ENCODE measurements at regions not wholly inside any gene's neighbourhood (a gene's known extent, or its start where the extent isn't known, plus 50 kb on each side); places are given as distances from the start of the nearest gene placed in this dataset.

- H3K27ac ChIP-seq (ENCODE audit: low read depth in 2 of 2, low read length in 1 of 2): no peak overlapping the region
- no peak overlapping the region for H3K4me3 ChIP-seq (ENCODE audit: low read depth in 1 of 2, low read length in 2 of 2)
- no peaks in the 10 kb centered on the region for H3K27me3 ChIP-seq (ENCODE audit: control insufficient read depth in 1 of 2, insufficient read depth in 2 of 2, low read length in 2 of 2)
- no peaks in the 10 kb centered on the region for H3K4me1 ChIP-seq (ENCODE audit: control insufficient read depth in 2 of 2, insufficient read depth in 2 of 2, low read length in 1 of 2)
- no peaks in the 10 kb centered on the region for H3K36me3 ChIP-seq (ENCODE audit: control insufficient read depth in 2 of 2, insufficient read depth in 2 of 2, low read length in 1 of 2)
- no peaks in the 10 kb centered on the region for H3K9me3 ChIP-seq (ENCODE audit: control insufficient read depth in 2 of 2, insufficient read depth in 1 of 2, low read depth in 1 of 2, low read length in 1 of 2)
- WGBS, 2 donors: 25 to 38% methylated on average over 4 of the region's 4 CpGs
Measured at GRCh38 chr5:164012371-164012770, 507.0 kb downstream of the MAT2B start.

- Histone ChIP-seq H3K36me3 (ENCODE audit: control insufficient read depth in 2 of 2, insufficient read depth in 2 of 2, low read length in 1 of 2) (no peaks in the 10 kb centered on the region), H3K4me1 (ENCODE audit: control insufficient read depth in 2 of 2, insufficient read depth in 2 of 2, low read length in 1 of 2) (no peaks in the 10 kb centered on the region), H3K27ac (ENCODE audit: low read depth in 2 of 2, low read length in 1 of 2) (no peak overlapping the region), H3K27me3 (ENCODE audit: control insufficient read depth in 1 of 2, insufficient read depth in 2 of 2, low read length in 2 of 2) (no peaks in the 10 kb centered on the region), H3K9me3 (ENCODE audit: control insufficient read depth in 2 of 2, insufficient read depth in 1 of 2, low read depth in 1 of 2, low read length in 1 of 2) (no peaks in the 10 kb centered on the region), H3K4me3 (ENCODE audit: low read depth in 1 of 2, low read length in 2 of 2) (no peak overlapping the region)
- WGBS, 2 donors: 40 to 49% methylated on average over 6 of the region's 6 CpGs
Measured at GRCh38 chr5:164013077-164013670, 507.8 kb downstream of the MAT2B start.

DNA sequence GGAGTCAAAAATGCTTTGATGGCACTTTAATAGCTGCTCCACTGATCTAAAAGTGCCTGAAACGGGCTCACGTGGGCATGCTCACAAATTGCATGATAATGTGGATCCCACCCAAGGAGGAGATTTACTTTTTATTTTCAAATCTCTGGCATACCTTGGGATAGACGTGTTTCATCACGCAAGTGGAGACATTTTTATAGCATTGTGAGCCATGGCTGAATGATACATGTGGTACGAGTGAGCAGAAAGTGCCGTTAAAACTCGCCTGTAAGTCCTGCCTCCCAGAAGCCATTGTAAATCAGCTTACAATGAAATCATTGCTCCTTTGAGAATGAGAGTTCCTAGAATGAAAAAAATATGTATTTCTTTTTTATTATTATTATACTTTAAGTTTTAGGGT, 514.7 kb downstream of the MAT2B start:
- Histone ChIP-seq H3K27me3 (ENCODE audit: control insufficient read depth in 1 of 2, insufficient read depth in 2 of 2, low read length in 2 of 2) (no peaks in the 10 kb centered on the region), H3K4me3 (ENCODE audit: low read depth in 1 of 2, low read length in 2 of 2) (no peak overlapping the region), H3K9me3 (ENCODE audit: control insufficient read depth in 2 of 2, insufficient read depth in 1 of 2, low read depth in 1 of 2, low read length in 1 of 2) (no peaks in the 10 kb centered on the region), H3K27ac (ENCODE audit: low read depth in 2 of 2, low read length in 1 of 2) (no peak overlapping the region), H3K36me3 (ENCODE audit: control insufficient read depth in 2 of 2, insufficient read depth in 2 of 2, low read length in 1 of 2) (no peaks in the 10 kb centered on the region), H3K4me1 (ENCODE audit: control insufficient read depth in 2 of 2, insufficient read depth in 2 of 2, low read length in 1 of 2) (no peaks in the 10 kb centered on the region)
- WGBS, 2 donors: 62 to 76% methylated on average over 7 of the region's 7 CpGs

GRCh38 chr5:164027738-164028137, 522.3 kb downstream of the MAT2B start:
- no peaks in the 10 kb centered on the region for H3K4me1 ChIP-seq (ENCODE audit: control insufficient read depth in 2 of 2, insufficient read depth in 2 of 2, low read length in 1 of 2)
- H3K4me3 ChIP-seq (ENCODE audit: low read depth in 1 of 2, low read length in 2 of 2): no peak overlapping the region
- no peaks in the 10 kb centered on the region for H3K36me3 ChIP-seq (ENCODE audit: control insufficient read depth in 2 of 2, insufficient read depth in 2 of 2, low read length in 1 of 2)
- H3K27me3 ChIP-seq (ENCODE audit: control insufficient read depth in 1 of 2, insufficient read depth in 2 of 2, low read length in 2 of 2): no peaks in the 10 kb centered on the region
- 34 to 48% methylated on average over 2 of the region's 2 CpGs for WGBS, 2 donors
- no peaks in the 10 kb centered on the region for H3K9me3 ChIP-seq (ENCODE audit: control insufficient read depth in 2 of 2, insufficient read depth in 1 of 2, low read depth in 1 of 2, low read length in 1 of 2)
- H3K27ac ChIP-seq (ENCODE audit: low read depth in 2 of 2, low read length in 1 of 2): no peak overlapping the region

GRCh38 chr5:164038128-164038783, 532.8 kb downstream of the MAT2B start:
- H3K27me3 ChIP-seq (ENCODE audit: control insufficient read depth in 1 of 2, insufficient read depth in 2 of 2, low read length in 2 of 2): no peaks in the 10 kb centered on the region
- no peak overlapping the region for H3K27ac ChIP-seq (ENCODE audit: low read depth in 2 of 2, low read length in 1 of 2)
- H3K9me3 ChIP-seq (ENCODE audit: control insufficient read depth in 2 of 2, insufficient read depth in 1 of 2, low read depth in 1 of 2, low read length in 1 of 2): no peaks in the 10 kb centered on the region
- H3K36me3 ChIP-seq (ENCODE audit: control insufficient read depth in 2 of 2, insufficient read depth in 2 of 2, low read length in 1 of 2): no peaks in the 10 kb centered on the region
- WGBS, 2 donors: 79 to 81% methylated on average over 3 of the region's 3 CpGs
- no peak overlapping the region for H3K4me3 ChIP-seq (ENCODE audit: low read depth in 1 of 2, low read length in 2 of 2)
- no peaks in the 10 kb centered on the region for H3K4me1 ChIP-seq (ENCODE audit: control insufficient read depth in 2 of 2, insufficient read depth in 2 of 2, low read length in 1 of 2)

- no peak overlapping the region for H3K27ac ChIP-seq (ENCODE audit: low read depth in 2 of 2, low read length in 1 of 2)
- 85 to 92% methylated on average over 1 of the region's 1 CpG for WGBS, 2 donors
- H3K27me3 ChIP-seq (ENCODE audit: control insufficient read depth in 1 of 2, insufficient read depth in 2 of 2, low read length in 2 of 2): no peaks in the 10 kb centered on the region
- H3K4me3 ChIP-seq (ENCODE audit: low read depth in 1 of 2, low read length in 2 of 2): no peak overlapping the region
- H3K36me3 ChIP-seq (ENCODE audit: control insufficient read depth in 2 of 2, insufficient read depth in 2 of 2, low read length in 1 of 2): no peaks in the 10 kb centered on the region
- no peaks in the 10 kb centered on the region for H3K4me1 ChIP-seq (ENCODE audit: control insufficient read depth in 2 of 2, insufficient read depth in 2 of 2, low read length in 1 of 2)
- H3K9me3 ChIP-seq (ENCODE audit: control insufficient read depth in 2 of 2, insufficient read depth in 1 of 2, low read depth in 1 of 2, low read length in 1 of 2): no peaks in the 10 kb centered on the region
Measured at GRCh38 chr5:164041105-164041504, 535.7 kb downstream of the MAT2B start.

DNA sequence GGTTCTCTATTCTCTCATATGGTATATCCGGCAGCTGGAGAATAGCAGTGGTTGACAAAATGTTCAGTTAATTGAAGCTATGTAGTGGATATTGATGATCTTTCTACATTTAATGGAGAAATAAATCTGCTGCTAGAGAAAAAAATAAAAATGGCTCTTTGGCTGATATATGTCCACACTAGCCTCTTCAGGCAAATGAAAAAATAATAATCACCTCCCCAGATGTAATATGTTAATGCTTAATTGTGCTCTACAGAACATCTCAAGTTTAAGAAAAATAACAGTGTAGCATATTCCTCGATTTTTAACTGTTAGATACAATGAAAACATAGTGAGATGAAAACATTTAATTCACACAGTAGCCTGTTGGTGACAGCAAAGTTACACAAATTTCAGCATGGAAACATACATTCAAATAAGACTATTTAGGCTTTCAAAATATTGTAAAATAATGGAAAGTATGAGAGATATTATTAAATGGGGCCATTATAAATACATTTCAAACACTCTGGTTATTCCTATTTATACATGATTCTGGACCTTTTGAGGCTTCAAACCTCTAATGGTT, 543.0 kb downstream of the MAT2B start:
- Histone ChIP-seq H3K27ac (ENCODE audit: low read depth in 2 of 2, low read length in 1 of 2) (no peak overlapping the region), H3K36me3 (ENCODE audit: control insufficient read depth in 2 of 2, insufficient read depth in 2 of 2, low read length in 1 of 2) (no peaks in the 10 kb centered on the region), H3K27me3 (ENCODE audit: control insufficient read depth in 1 of 2, insufficient read depth in 2 of 2, low read length in 2 of 2) (no peaks in the 10 kb centered on the region), H3K4me1 (ENCODE audit: control insufficient read depth in 2 of 2, insufficient read depth in 2 of 2, low read length in 1 of 2) (no peaks in the 10 kb centered on the region), H3K4me3 (ENCODE audit: low read depth in 1 of 2, low read length in 2 of 2) (no peak overlapping the region), H3K9me3 (ENCODE audit: control insufficient read depth in 2 of 2, insufficient read depth in 1 of 2, low read depth in 1 of 2, low read length in 1 of 2) (no peaks in the 10 kb centered on the region)
- WGBS, 2 donors: 64 to 68% methylated on average over 2 of the region's 2 CpGs

- WGBS, 2 donors: 54 to 57% methylated on average over 1 of the region's 1 CpG
- no peak overlapping the region for H3K4me3 ChIP-seq (ENCODE audit: low read depth in 1 of 2, low read length in 2 of 2)
Measured at GRCh38 chr5:164051745-164052144, 546.3 kb downstream of the MAT2B start.

GRCh38 chr5:164052536-164053093, 547.2 kb downstream of the MAT2B start:
- no peaks in the 10 kb centered on the region for H3K4me1 ChIP-seq (ENCODE audit: control insufficient read depth in 2 of 2, insufficient read depth in 2 of 2, low read length in 1 of 2)
- no peak overlapping the region for H3K27ac ChIP-seq (ENCODE audit: low read depth in 2 of 2, low read length in 1 of 2)
- H3K9me3 ChIP-seq (ENCODE audit: control insufficient read depth in 2 of 2, insufficient read depth in 1 of 2, low read depth in 1 of 2, low read length in 1 of 2): no peaks in the 10 kb centered on the region
- H3K4me3 ChIP-seq (ENCODE audit: low read depth in 1 of 2, low read length in 2 of 2): no peak overlapping the region
- H3K36me3 ChIP-seq (ENCODE audit: control insufficient read depth in 2 of 2, insufficient read depth in 2 of 2, low read length in 1 of 2): no peaks in the 10 kb centered on the region
- H3K27me3 ChIP-seq (ENCODE audit: control insufficient read depth in 1 of 2, insufficient read depth in 2 of 2, low read length in 2 of 2): no peaks in the 10 kb centered on the region
- WGBS, 2 donors: 44 to 51% methylated on average over 3 of the region's 3 CpGs

More at GRCh38 chr5:164051745-164052144, 546.3 kb downstream of the MAT2B start:
- Histone ChIP-seq H3K4me1 (ENCODE audit: control insufficient read depth in 2 of 2, insufficient read depth in 2 of 2, low read length in 1 of 2) (no peaks in the 10 kb centered on the region), H3K9me3 (ENCODE audit: control insufficient read depth in 2 of 2, insufficient read depth in 1 of 2, low read depth in 1 of 2, low read length in 1 of 2) (no peaks in the 10 kb centered on the region), H3K27me3 (ENCODE audit: control insufficient read depth in 1 of 2, insufficient read depth in 2 of 2, low read length in 2 of 2) (no peaks in the 10 kb centered on the region), H3K36me3 (ENCODE audit: control insufficient read depth in 2 of 2, insufficient read depth in 2 of 2, low read length in 1 of 2) (no peaks in the 10 kb centered on the region), H3K27ac (ENCODE audit: low read depth in 2 of 2, low read length in 1 of 2) (no peak overlapping the region)
